Neural crest cell (in vitro differentiated cells): ENCODE measurements at regions not wholly inside any gene's neighbourhood (a gene's known extent, or its start where the extent isn't known, plus 50 kb on each side); places are given as distances from the start of the nearest gene placed in this dataset.

Experiments
- DNase-seq: peaks from one replicate; pipeline ENCODE4 v3.0.0; 2021; ENCODE audit warnings: low read depth, mixed read lengths, low spot score
- H3K27ac Mint-ChIP-seq: one replicate; pipeline ENCODE4 v1.8.0; 2021; ENCODE audit warnings: mild to moderate bottlenecking, mixed read lengths; ENCODE audit not compliant: unreplicated experiment
- H3K27me3 Mint-ChIP-seq: 2 replicates; pipeline ENCODE4 v1.8.0; 2021; ENCODE audit warnings: low read depth, mild to moderate bottlenecking, mixed read lengths
- H3K36me3 Mint-ChIP-seq: 2 replicates; pipeline ENCODE4 v1.8.0; 2021; ENCODE audit warnings: low read depth, mild to moderate bottlenecking, mixed read lengths
- H3K4me1 Mint-ChIP-seq: 2 replicates; pipeline ENCODE4 v1.8.0; 2021; ENCODE audit warnings: mixed read lengths
- H3K4me3 Mint-ChIP-seq: one replicate; pipeline ENCODE4 v1.8.0; 2021; ENCODE audit warnings: mild to moderate bottlenecking, mixed read lengths
- H3K9me3 Mint-ChIP-seq: 2 replicates; pipeline ENCODE4 v1.8.0; 2021; ENCODE audit warnings: mixed read lengths
- TF ChIP-seq, protein P1 (sequence below): fragments of 200-600 bp; sonication (generic); conservative IDR thresholded peaks from 2 replicates; pipeline ENCODE4 v1.5.0; 2021; ENCODE audit warnings: antibody characterized with exemption, mild to moderate bottlenecking

DNA sequence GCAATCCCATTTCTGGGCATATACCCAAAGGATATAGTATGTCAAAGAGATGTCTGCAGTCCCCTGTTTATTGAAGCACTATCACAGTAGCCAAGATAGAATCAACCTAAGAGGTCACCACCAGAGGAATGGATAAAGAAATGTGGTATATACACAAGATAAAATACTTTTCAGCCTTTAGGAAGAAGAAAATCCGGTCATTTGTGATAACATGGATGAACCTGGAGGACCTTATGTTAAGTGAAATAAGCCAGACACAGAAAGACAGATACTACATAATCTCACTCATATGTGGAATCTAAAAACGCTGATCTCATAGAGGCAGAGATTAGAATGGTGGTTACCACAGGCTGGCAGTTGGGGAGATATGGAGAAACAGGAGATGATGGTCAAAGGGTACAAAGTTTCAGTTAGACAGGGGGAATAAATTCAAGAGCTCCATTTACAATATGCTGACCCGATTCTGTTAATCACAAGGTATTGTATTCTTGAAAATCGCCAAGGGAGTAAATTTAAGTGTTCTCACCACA, 195.8 kb downstream of the MTHFS start:
- TF ChIP-seq, protein P1, sequence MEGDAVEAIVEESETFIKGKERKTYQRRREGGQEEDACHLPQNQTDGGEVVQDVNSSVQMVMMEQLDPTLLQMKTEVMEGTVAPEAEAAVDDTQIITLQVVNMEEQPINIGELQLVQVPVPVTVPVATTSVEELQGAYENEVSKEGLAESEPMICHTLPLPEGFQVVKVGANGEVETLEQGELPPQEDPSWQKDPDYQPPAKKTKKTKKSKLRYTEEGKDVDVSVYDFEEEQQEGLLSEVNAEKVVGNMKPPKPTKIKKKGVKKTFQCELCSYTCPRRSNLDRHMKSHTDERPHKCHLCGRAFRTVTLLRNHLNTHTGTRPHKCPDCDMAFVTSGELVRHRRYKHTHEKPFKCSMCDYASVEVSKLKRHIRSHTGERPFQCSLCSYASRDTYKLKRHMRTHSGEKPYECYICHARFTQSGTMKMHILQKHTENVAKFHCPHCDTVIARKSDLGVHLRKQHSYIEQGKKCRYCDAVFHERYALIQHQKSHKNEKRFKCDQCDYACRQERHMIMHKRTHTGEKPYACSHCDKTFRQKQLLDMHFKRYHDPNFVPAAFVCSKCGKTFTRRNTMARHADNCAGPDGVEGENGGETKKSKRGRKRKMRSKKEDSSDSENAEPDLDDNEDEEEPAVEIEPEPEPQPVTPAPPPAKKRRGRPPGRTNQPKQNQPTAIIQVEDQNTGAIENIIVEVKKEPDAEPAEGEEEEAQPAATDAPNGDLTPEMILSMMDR: no peak
- Mint-ChIP-seq H3K27ac (no peak overlapping the region), H3K27me3 (no peaks in the 10 kb centered on the region), H3K4me3 (no peak overlapping the region), H3K4me1 (no peaks in the 10 kb centered on the region), H3K9me3 (no peaks in the 10 kb centered on the region), H3K36me3 (no peaks in the 10 kb centered on the region)
- no peak for DNase-seq

DNA sequence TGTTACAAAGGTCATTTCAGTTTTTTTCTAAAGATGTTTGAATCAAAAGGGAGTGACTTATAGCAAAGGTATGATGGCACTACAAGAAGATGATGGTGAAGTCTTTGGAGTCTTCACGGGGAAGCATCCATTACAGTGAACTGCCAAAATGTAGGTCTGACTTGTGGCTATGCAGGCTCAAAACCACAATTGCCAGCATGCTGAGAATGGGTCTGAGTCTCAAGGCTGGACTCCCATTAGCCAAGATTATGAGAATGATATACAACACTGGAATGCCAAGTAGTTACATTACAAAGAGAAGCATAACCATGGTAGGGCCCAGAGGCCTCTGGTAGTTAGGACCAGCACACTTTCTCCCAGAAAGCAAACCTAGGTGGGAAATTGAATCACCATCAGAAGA, 194.2 kb downstream of the MTHFS start:
- TF ChIP-seq, protein P1: no peak
- no peak overlapping the region for H3K27ac Mint-ChIP-seq
- DNase-seq: no peak
- no peaks in the 10 kb centered on the region for H3K4me1 Mint-ChIP-seq
- H3K36me3 Mint-ChIP-seq: no peaks in the 10 kb centered on the region
- H3K27me3 Mint-ChIP-seq: no peaks in the 10 kb centered on the region
- H3K4me3 Mint-ChIP-seq: no peak overlapping the region
- H3K9me3 Mint-ChIP-seq: peaks cover 2% of the 10 kb centered on the region

DNA sequence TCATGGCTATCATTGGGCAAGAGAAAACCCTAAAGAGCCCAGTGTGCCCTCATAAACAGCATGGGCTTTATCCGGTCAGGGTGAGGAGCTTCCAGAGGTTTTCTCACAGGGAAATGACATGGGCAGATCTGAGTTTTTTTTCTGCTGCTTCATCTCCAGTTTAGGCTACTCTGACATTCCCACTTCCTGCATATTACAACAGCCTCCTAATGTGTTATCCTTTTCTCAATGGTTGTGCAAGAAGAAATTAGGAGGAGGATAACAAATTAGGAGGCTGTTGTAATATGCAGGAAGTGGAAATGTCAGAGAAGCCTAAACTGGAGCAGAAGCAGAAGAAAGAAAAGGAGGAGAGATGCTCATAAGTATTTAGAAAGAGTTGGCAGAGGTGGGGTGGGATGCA, 175.6 kb downstream of the MTHFS start:
- TF ChIP-seq, protein P1: no peak
- Mint-ChIP-seq H3K27me3 (peaks cover 3% of the 10 kb centered on the region), H3K4me3 (no peak overlapping the region), H3K36me3 (no peaks in the 10 kb centered on the region), H3K9me3 (peaks cover 6% of the 10 kb centered on the region), H3K4me1 (no peaks in the 10 kb centered on the region), H3K27ac (no peak overlapping the region)
- no peak for DNase-seq

DNA sequence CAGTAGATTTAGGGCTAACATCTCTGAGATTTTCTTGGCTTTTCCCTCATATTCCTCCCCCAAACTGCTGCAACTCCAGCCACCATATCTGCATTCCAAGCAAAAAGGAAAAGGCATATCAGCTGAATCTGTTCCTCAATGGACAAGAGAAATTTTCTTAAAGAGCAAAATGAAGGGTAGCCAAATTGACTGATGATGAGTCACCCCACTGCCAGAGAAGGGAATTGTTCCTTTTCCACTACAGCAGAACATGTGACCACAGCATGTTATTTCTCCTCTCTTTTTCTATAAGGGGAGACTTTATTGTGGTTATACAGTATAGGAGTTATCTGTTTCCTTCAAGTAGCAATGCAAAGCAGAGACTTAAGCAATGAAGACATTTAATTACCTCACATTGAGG, 172.5 kb downstream of the MTHFS start:
- Mint-ChIP-seq H3K4me1 (no peaks in the 10 kb centered on the region), H3K36me3 (no peaks in the 10 kb centered on the region), H3K27ac (no peak overlapping the region), H3K9me3 (peaks cover 6% of the 10 kb centered on the region), H3K4me3 (no peak overlapping the region), H3K27me3 (peaks cover 3% of the 10 kb centered on the region)
- TF ChIP-seq, protein P1: no peak
- DNase-seq: no peak

DNA sequence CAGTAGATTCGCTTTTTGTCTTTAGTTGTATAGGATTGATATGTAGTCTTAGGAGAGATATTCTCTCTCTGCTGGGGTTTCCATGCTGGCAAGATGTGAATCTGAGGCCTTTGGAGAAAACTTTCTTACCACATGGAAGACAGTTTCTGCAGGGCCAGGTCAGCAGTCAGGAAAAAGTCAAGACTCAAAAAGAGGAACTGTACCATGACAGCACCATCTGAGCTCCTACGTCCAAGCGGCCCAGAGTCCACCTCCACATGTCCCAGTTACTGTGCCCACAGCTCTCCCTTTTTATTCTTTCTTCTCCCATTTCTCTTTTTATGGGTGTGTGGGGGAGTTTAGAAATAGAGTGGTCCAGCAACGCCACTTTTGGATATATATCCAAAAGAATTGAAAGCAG, 172.0 kb downstream of the MTHFS start:
- Mint-ChIP-seq H3K27me3 (peaks cover 2% of the 10 kb centered on the region), H3K27ac (no peak overlapping the region), H3K4me1 (no peaks in the 10 kb centered on the region), H3K36me3 (no peaks in the 10 kb centered on the region), H3K9me3 (peaks cover 6% of the 10 kb centered on the region), H3K4me3 (no peak overlapping the region)
- TF ChIP-seq, protein P1: no peak
- DNase-seq: no peak

DNA sequence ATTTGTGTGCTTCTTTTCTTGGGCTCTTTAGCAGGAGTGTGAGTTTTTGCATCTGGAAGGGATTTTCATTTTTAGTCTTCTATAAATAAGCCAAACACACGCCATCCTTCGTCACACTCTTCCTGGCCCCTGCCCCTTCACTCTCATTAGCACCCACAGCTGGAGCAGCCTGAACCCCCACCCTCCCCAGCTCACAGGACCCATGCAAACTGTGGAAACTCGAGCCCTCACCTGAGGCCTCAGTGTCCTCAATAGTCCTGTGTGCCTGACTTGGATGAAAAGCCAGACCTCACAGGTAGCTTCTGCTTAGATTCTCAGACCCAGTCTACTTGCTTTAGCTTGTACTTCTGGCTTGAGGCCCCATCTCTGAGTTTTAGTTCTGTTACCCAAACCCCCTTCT, 167.9 kb downstream of the MTHFS start:
- Mint-ChIP-seq H3K9me3 (no peaks in the 10 kb centered on the region), H3K36me3 (no peaks in the 10 kb centered on the region), H3K27me3 (peaks cover 3% of the 10 kb centered on the region), H3K4me3 (no peak overlapping the region), H3K27ac (no peak overlapping the region), H3K4me1 (no peaks in the 10 kb centered on the region)
- no peak for DNase-seq
- TF ChIP-seq, protein P1: no peak
